ENCODE measurements at regions not wholly inside any gene's neighbourhood (a gene's known extent, or its start where the extent isn't known, plus 50 kb on each side); places are given as distances from the start of the nearest gene placed in this dataset.

DNA sequence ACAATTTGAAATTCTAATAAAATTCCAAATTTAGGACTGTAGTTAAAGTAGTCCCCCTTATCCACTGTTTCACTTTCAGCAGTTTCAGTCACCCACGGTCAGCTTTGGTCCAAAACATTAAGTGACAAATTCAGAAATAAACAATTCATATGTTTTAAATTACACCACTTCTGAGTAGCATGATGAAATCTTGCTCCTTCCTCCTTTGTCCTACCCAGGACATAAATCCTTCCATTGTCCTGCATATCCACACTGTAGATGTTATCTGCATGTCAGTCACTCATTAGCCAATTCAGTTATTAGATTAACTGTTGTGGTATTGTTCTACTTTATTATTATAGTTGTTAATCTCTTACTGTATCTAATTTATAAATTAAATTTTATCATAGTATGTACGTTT lies 376.5 kb downstream of the SH3GL2 start:
- DNase-seq (ENCODE audit: insufficient read length, low spot score) (no peak), FAIRE-seq (no peak)
- TF ChIP-seq TAF1 (IDR thresholded peaks at IDR 0.05; ENCODE audit: low read depth, low read length) (no peak), PAX5 (IDR thresholded peaks at IDR 0.05; ENCODE audit: insufficient read depth, low read length, severe bottlenecking) (no peak), POLR2A (IDR thresholded peaks at IDR 0.05; ENCODE audit: low read depth, low read length) (no peak), SPI1 (IDR thresholded peaks at IDR 0.05; ENCODE audit: low read depth, low read length) (no peak), POLR2AphosphoS5 (IDR thresholded peaks at IDR 0.05; ENCODE audit: low read depth, low read length) (no peak), POU2F2 (IDR thresholded peaks at IDR 0.05; ENCODE audit: low read depth, low read length) (no peak)

DNA sequence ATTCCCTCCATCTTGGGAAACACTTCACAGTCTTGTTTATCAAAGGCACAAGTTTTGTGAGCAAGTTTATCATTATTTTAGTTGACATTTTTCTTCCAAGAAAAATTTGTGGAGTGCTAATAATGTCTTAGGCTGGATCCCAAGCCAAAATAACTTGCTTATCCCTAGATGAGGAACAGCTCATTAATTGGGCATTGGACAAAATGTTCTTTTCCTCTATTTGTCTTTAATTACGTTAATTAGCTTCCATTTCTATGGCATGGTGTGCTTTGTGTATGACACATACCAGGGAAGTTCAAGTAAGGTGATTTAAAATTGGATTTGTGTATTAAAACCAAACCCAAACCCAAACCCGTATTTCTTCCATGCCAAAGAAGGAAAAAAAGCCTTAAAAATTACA lies 379.5 kb downstream of the SH3GL2 start:
- DNase-seq (ENCODE audit: insufficient read length, low spot score), result no peak
- TF ChIP-seq PAX5 (IDR thresholded peaks at IDR 0.05; ENCODE audit: insufficient read depth, low read length, severe bottlenecking), result no peak
- TF ChIP-seq TAF1 (IDR thresholded peaks at IDR 0.05; ENCODE audit: low read depth, low read length), result no peak
- no peak for TF ChIP-seq SPI1 (IDR thresholded peaks at IDR 0.05; ENCODE audit: low read depth, low read length)
- no peak for TF ChIP-seq POU2F2 (IDR thresholded peaks at IDR 0.05; ENCODE audit: low read depth, low read length)
- no peak for TF ChIP-seq POLR2AphosphoS5 (IDR thresholded peaks at IDR 0.05; ENCODE audit: low read depth, low read length)
- TF ChIP-seq POLR2A (IDR thresholded peaks at IDR 0.05; ENCODE audit: low read depth, low read length), result no peak
- FAIRE-seq, result no peak

DNA sequence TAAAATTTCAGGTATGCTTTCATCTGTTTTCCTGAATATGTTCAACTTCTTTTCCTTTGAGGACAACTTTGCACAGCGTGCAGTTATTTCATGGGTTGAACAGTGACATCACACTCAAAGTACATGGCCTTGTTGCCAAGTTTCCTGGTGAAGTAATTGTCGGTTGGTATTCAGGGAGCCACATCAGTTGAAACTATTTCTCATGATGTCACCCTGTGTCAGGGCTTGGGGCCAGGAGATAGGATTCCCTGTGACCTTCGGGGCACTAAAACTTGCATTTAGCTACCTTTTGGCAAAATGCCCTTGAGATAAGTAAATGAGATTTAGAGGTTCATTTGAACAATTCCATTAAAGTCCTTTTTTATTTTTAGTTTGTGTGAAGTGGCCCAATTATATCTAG lies 383.9 kb downstream of the SH3GL2 start:
- no peak for FAIRE-seq
- DNase-seq (ENCODE audit: insufficient read length, low spot score), result no peak
- TF ChIP-seq SPI1 (IDR thresholded peaks at IDR 0.05; ENCODE audit: low read depth, low read length), result no peak
- no peak for TF ChIP-seq POLR2AphosphoS5 (IDR thresholded peaks at IDR 0.05; ENCODE audit: low read depth, low read length)
- no peak for TF ChIP-seq TAF1 (IDR thresholded peaks at IDR 0.05; ENCODE audit: low read depth, low read length)
- no peak for TF ChIP-seq POLR2A (IDR thresholded peaks at IDR 0.05; ENCODE audit: low read depth, low read length)
- no peak for TF ChIP-seq POU2F2 (IDR thresholded peaks at IDR 0.05; ENCODE audit: low read depth, low read length)
- TF ChIP-seq PAX5 (IDR thresholded peaks at IDR 0.05; ENCODE audit: insufficient read depth, low read length, severe bottlenecking), result no peak

DNA sequence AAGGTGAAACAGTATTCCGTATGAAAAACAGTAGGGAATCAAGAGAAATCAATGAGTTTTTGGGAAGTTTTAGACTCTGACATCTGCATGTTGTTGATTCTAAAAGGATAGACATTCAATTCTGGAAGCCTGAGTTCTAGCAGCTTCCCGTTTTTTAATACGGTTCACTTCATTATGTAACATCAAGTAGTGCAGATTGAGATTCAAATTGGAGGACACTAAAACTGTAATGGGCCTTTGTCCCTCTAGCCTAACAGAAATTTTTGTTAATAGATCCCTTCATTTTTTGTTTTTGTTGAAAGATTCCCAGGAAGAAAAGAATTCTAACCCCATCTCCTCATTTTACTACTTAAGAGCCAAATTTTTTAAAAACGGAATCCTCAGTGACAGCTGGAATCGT lies 384.6 kb downstream of the SH3GL2 start:
- FAIRE-seq (no peak), DNase-seq (ENCODE audit: insufficient read length, low spot score) (no peak)
- TF ChIP-seq PAX5 (IDR thresholded peaks at IDR 0.05; ENCODE audit: insufficient read depth, low read length, severe bottlenecking) (no peak), TAF1 (IDR thresholded peaks at IDR 0.05; ENCODE audit: low read depth, low read length) (no peak), POLR2AphosphoS5 (IDR thresholded peaks at IDR 0.05; ENCODE audit: low read depth, low read length) (no peak)

DNA sequence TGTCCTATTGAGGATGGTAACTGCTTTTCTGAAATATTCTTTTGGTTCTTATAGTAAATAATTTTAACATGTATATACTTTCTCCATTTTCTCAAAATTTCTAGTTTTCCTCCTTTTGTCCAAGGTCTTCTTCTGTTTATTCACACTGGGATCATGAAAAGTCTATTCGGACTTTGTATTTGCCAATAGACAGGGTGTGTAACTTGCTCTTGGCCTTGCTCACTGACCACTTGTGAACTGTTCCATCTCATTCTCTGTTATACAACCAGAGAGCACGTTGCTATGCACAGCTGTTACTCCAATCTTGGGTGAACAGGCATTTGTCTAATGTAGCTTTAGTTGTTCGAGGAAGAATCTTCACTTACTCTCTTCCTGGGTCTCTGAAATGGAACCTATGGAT lies 388.9 kb downstream of the SH3GL2 start:
- no peak for TF ChIP-seq POLR2A (IDR thresholded peaks at IDR 0.05; ENCODE audit: low read depth, low read length)
- TF ChIP-seq PAX5 (IDR thresholded peaks at IDR 0.05; ENCODE audit: insufficient read depth, low read length, severe bottlenecking), result no peak
- no peak for TF ChIP-seq POLR2AphosphoS5 (IDR thresholded peaks at IDR 0.05; ENCODE audit: low read depth, low read length)
- TF ChIP-seq TAF1 (IDR thresholded peaks at IDR 0.05; ENCODE audit: low read depth, low read length), result no peak
- TF ChIP-seq SPI1 (IDR thresholded peaks at IDR 0.05; ENCODE audit: low read depth, low read length), result no peak
- TF ChIP-seq POU2F2 (IDR thresholded peaks at IDR 0.05; ENCODE audit: low read depth, low read length), result no peak
- DNase-seq (ENCODE audit: insufficient read length, low spot score), result no peak
- FAIRE-seq, result no peak

DNA sequence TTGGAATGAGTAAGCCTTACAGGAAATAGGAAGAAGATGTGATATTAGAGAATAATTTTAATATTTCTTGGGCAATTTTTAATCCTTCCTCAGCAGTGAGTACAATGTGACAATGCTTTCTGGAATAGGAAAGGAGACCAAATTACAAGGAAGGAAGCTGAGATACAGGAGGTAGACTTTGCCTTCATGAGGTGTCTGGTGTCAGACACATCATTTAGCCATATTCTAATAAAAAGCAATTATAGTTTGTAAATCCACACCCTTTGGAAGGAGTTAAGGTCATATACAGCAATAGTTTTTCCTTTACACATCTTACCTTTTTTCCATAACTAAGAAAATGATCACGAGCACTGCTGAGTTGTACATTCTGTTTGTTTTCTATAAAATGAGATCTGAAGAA lies 390.4 kb downstream of the SH3GL2 start:
- TF ChIP-seq SPI1 (IDR thresholded peaks at IDR 0.05; ENCODE audit: low read depth, low read length) (no peak), PAX5 (IDR thresholded peaks at IDR 0.05; ENCODE audit: insufficient read depth, low read length, severe bottlenecking) (no peak), POLR2A (IDR thresholded peaks at IDR 0.05; ENCODE audit: low read depth, low read length) (no peak), TAF1 (IDR thresholded peaks at IDR 0.05; ENCODE audit: low read depth, low read length) (no peak), POU2F2 (IDR thresholded peaks at IDR 0.05; ENCODE audit: low read depth, low read length) (no peak), POLR2AphosphoS5 (IDR thresholded peaks at IDR 0.05; ENCODE audit: low read depth, low read length) (no peak)
- DNase-seq (ENCODE audit: insufficient read length, low spot score) (no peak), FAIRE-seq (no peak)

DNA sequence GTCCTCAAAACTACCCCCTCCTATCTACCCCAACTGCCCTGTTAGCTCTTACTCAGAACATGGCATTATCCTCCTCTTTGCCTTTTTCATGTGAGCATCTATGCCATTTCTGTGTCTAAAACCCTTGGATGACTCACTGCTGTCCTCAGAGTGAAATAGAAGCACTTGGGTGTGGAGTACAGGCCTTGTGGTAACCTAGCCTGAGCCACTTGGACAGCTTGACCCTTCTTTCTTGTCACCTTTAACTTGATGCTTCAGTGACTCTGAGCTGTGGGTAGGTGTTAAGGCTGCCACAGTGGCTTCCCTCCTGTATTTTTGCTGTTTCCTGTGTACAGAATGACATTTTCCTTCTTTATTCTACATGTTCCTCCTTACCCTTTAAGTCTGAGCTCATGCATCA lies 391.4 kb downstream of the SH3GL2 start:
- no peak for TF ChIP-seq POU2F2 (IDR thresholded peaks at IDR 0.05; ENCODE audit: low read depth, low read length)
- TF ChIP-seq POLR2AphosphoS5 (IDR thresholded peaks at IDR 0.05; ENCODE audit: low read depth, low read length), result no peak
- no peak for TF ChIP-seq TAF1 (IDR thresholded peaks at IDR 0.05; ENCODE audit: low read depth, low read length)
- no peak for TF ChIP-seq POLR2A (IDR thresholded peaks at IDR 0.05; ENCODE audit: low read depth, low read length)
- TF ChIP-seq PAX5 (IDR thresholded peaks at IDR 0.05; ENCODE audit: insufficient read depth, low read length, severe bottlenecking), result no peak
- no peak for TF ChIP-seq SPI1 (IDR thresholded peaks at IDR 0.05; ENCODE audit: low read depth, low read length)
- FAIRE-seq, result no peak
- no peak for DNase-seq (ENCODE audit: insufficient read length, low spot score)

DNA sequence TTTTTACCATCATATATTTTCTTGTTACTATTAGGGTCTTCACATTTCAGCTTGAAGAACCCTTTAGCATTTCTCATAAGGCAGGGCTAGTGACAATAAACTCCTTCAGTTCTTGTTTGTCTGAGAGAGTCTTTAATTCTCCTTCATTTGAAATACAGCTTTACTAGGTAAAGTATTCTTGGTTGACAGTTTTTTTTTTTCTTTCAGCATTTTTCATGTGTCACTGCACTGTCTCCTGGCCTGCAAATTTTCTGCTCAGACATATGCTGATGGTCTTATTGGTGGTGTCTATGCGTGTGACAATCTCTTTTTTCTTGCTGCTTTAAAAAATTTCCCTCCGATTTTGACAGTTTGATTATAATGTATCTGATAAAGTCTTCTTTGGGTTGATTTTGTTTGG lies 399.9 kb downstream of the SH3GL2 start:
- FAIRE-seq, result no peak
- TF ChIP-seq POU2F2 (IDR thresholded peaks at IDR 0.05; ENCODE audit: low read depth, low read length), result no peak
- TF ChIP-seq TAF1 (IDR thresholded peaks at IDR 0.05; ENCODE audit: low read depth, low read length), result no peak
- no peak for TF ChIP-seq SPI1 (IDR thresholded peaks at IDR 0.05; ENCODE audit: low read depth, low read length)

DNA sequence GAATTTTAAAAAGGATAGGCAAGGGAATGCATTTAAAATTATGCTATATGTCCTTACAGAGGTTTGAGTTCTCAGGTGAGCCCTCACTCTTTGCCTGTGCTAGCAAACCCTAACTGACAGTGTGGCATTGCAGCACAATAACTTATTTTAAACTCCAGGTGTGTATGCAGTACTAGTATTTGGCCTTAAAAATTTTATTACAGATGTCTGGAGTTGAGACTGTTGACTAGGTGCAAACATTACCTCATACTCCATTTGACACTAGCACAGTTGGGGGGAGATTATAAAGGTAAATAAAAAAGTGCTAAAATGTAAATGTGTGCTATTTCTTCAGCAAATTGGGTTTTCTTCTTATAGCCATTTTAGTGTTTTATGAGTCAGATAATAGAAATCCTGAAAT lies 407.7 kb downstream of the SH3GL2 start:
- no peak for FAIRE-seq
- DNase-seq (ENCODE audit: insufficient read length, low spot score), result no peak
- TF ChIP-seq POU2F2 (IDR thresholded peaks at IDR 0.05; ENCODE audit: low read depth, low read length) (no peak), TAF1 (IDR thresholded peaks at IDR 0.05; ENCODE audit: low read depth, low read length) (no peak), PAX5 (IDR thresholded peaks at IDR 0.05; ENCODE audit: insufficient read depth, low read length, severe bottlenecking) (no peak), POLR2AphosphoS5 (IDR thresholded peaks at IDR 0.05; ENCODE audit: low read depth, low read length) (no peak), POLR2A (IDR thresholded peaks at IDR 0.05; ENCODE audit: low read depth, low read length) (no peak), SPI1 (IDR thresholded peaks at IDR 0.05; ENCODE audit: low read depth, low read length) (no peak)

More for the DNA sequence above, 399.9 kb downstream of the SH3GL2 start:
- DNase-seq (ENCODE audit: insufficient read length, low spot score), result no peak

DNA sequence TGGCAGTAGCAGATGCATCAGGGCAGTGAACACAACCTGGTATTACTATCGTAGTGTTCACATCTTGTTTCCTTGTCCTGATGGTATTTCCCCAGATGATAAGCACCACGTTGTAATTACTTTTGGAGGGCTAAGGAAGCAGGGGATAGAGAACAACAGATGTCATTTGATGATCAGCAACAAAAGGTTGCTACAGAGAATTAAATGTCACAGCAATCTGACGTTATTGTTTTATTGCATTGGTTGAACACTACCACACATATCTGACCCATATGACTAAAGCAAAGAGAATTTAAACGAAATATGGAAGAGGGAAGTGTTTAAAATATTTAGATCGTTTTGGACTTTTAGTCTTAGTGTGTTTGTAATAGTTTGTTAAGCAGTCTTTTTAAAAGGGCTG lies 408.3 kb downstream of the SH3GL2 start:
- TF ChIP-seq POLR2A (IDR thresholded peaks at IDR 0.05; ENCODE audit: low read depth, low read length), result no peak
- TF ChIP-seq POU2F2 (IDR thresholded peaks at IDR 0.05; ENCODE audit: low read depth, low read length), result no peak
- TF ChIP-seq PAX5 (IDR thresholded peaks at IDR 0.05; ENCODE audit: insufficient read depth, low read length, severe bottlenecking), result no peak
- no peak for TF ChIP-seq SPI1 (IDR thresholded peaks at IDR 0.05; ENCODE audit: low read depth, low read length)
- no peak for TF ChIP-seq TAF1 (IDR thresholded peaks at IDR 0.05; ENCODE audit: low read depth, low read length)
- no peak for TF ChIP-seq POLR2AphosphoS5 (IDR thresholded peaks at IDR 0.05; ENCODE audit: low read depth, low read length)
- DNase-seq (ENCODE audit: insufficient read length, low spot score) (no peak), FAIRE-seq (no peak)
